ENCODE measurements at regions not wholly inside any gene's neighbourhood (a gene's known extent, or its start where the extent isn't known, plus 50 kb on each side); places are given as distances from the start of the nearest gene placed in this dataset.

DNA sequence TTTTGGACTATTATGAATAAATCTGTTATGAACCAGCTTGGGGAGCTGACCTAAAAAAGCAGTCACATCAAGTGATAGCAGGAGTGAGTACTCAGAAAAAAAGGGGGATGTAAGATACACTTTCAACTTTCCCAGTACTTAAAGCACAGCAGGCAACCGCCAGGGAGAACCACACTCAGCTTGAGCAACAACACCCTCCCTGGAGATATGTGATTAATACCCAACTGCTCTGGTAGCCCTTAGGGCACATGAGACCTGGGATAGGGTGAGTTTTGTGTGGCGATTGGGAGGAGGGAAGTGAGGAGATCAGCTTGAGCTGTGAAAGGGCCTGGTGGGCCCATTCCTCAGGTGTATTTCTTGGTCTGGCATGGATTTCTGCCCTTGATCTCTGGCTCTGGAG is 220.3 kb upstream of the SFRP2 start:
- H3K36me3 ChIP-seq (ENCODE audit: low read depth): no peaks in the 10 kb centered on the region
- TF ChIP-seq, protein P1, sequence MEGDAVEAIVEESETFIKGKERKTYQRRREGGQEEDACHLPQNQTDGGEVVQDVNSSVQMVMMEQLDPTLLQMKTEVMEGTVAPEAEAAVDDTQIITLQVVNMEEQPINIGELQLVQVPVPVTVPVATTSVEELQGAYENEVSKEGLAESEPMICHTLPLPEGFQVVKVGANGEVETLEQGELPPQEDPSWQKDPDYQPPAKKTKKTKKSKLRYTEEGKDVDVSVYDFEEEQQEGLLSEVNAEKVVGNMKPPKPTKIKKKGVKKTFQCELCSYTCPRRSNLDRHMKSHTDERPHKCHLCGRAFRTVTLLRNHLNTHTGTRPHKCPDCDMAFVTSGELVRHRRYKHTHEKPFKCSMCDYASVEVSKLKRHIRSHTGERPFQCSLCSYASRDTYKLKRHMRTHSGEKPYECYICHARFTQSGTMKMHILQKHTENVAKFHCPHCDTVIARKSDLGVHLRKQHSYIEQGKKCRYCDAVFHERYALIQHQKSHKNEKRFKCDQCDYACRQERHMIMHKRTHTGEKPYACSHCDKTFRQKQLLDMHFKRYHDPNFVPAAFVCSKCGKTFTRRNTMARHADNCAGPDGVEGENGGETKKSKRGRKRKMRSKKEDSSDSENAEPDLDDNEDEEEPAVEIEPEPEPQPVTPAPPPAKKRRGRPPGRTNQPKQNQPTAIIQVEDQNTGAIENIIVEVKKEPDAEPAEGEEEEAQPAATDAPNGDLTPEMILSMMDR (conservative IDR thresholded peaks at IDR 0.05): no peak
- TF ChIP-seq EZH2 (IDR thresholded peaks at IDR 0.05; ENCODE audit: low read depth): no peak
- no peak overlapping the region for H3K4me3 ChIP-seq
- intact Hi-C loops (cut with micrococcal nuclease; ENCODE audit: unreplicated experiment): no loop called here
- H2AFZ ChIP-seq: no peak overlapping the region
- H3F3A ChIP-seq (ENCODE audit: insufficient read depth, low read depth): no peaks in the 10 kb centered on the region
- H3K79me2 ChIP-seq (ENCODE audit: low read depth): no peaks in the 10 kb centered on the region
- no peaks in the 10 kb centered on the region for H3K27me3 ChIP-seq (ENCODE audit: insufficient read depth, low read depth)
- no peak overlapping the region for H3K27ac ChIP-seq
- H4K20me1 ChIP-seq (ENCODE audit: insufficient read depth): no peaks in the 10 kb centered on the region
- no peak overlapping the region for H3K4me2 ChIP-seq
- CTCF ChIA-PET: no interaction called here
- no peaks in the 10 kb centered on the region for H3K9me3 ChIP-seq (ENCODE audit: insufficient read depth, low read depth)
- H3K9me2 ChIP-seq (ENCODE audit: insufficient read depth): no peaks in the 10 kb centered on the region
- no peak for DNase-seq
- POLR2A ChIA-PET (ENCODE audit: unreplicated experiment): no interaction called here
- no TSS peak for BruUV-seq (replicated peaks)
- H3K4me1 ChIP-seq (replicated peaks; ENCODE audit: insufficient read depth): no peaks in the 10 kb centered on the region

DNA sequence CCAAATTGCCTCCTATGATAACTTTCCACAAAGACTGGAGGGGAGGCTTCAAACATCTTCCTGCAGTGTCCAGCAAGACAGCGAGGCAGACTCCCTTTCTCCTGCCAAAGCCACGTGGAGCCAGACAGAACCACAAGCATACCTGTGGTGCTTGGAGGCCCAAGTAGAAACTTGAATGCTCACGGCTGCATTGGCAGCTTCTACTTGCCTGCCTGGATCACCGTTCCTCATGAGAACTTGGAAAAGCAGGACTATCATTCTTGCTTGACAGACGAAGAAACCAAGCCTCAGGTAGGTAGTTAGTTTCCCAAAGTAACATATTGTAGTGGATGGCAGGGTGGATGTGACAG is 216.3 kb upstream of the SFRP2 start:
- no TSS peak for BruUV-seq (replicated peaks)
- Histone ChIP-seq H3K36me3 (ENCODE audit: low read depth) (no peaks in the 10 kb centered on the region), H3K9me3 (ENCODE audit: insufficient read depth, low read depth) (no peaks in the 10 kb centered on the region), H2AFZ (no peak overlapping the region), H3K4me3 (no peak overlapping the region), H3K79me2 (ENCODE audit: low read depth) (no peaks in the 10 kb centered on the region), H3K27ac (no peak overlapping the region), H4K20me1 (ENCODE audit: insufficient read depth) (no peaks in the 10 kb centered on the region), H3K9me2 (ENCODE audit: insufficient read depth) (no peaks in the 10 kb centered on the region), H3K4me2 (no peak overlapping the region), H3K27me3 (ENCODE audit: insufficient read depth, low read depth) (no peaks in the 10 kb centered on the region), H3K4me1 (replicated peaks; ENCODE audit: insufficient read depth) (no peaks in the 10 kb centered on the region), H3F3A (ENCODE audit: insufficient read depth, low read depth) (no peaks in the 10 kb centered on the region)
- no peak for DNase-seq
- intact Hi-C loops (cut with micrococcal nuclease; ENCODE audit: unreplicated experiment): no loop called here
- POLR2A ChIA-PET (ENCODE audit: unreplicated experiment): no interaction called here
- TF ChIP-seq, protein P1 (conservative IDR thresholded peaks at IDR 0.05): no peak
- TF ChIP-seq EZH2 (IDR thresholded peaks at IDR 0.05; ENCODE audit: low read depth): no peak
- CTCF ChIA-PET: no interaction called here

DNA sequence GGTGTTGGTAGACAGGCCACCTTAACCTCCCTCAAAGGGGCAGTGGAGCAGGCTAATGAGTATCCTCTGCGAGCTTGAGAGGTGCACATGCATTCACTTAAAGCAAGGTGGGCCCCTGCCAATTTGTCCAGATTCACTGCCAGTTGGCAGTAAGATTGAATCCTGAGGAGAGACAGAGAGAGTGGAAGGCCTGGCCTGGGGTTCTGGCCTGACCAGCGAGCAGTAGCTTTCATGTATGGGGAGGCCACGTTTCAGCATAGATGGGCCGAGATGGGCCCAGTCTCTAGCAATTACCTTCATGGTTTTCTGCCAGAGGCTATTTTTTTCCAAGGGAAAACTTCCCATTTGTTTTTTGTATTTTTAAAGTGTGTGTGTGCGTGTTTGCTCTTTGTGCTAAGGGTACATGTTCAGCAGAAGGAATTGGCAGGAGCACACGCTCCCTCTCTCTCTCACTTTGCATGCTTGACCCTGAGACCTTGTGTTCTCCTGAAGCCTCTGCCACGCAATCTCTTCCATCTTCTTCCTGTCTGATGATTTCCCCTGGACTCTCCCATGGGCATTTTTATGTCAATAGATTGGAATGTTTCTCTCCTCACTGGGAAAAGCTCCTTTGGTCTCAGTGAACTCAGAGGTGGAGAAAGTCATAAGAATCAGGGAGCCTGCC is 215.8 kb upstream of the SFRP2 start:
- H3K27me3 ChIP-seq (ENCODE audit: insufficient read depth, low read depth): no peaks in the 10 kb centered on the region
- no peaks in the 10 kb centered on the region for H3K79me2 ChIP-seq (ENCODE audit: low read depth)
- H3K36me3 ChIP-seq (ENCODE audit: low read depth): no peaks in the 10 kb centered on the region
- no peaks in the 10 kb centered on the region for H3K9me2 ChIP-seq (ENCODE audit: insufficient read depth)
- no peak overlapping the region for H3K4me2 ChIP-seq
- TF ChIP-seq, protein P1 (conservative IDR thresholded peaks at IDR 0.05): no peak
- TF ChIP-seq EZH2 (IDR thresholded peaks at IDR 0.05; ENCODE audit: low read depth): no peak
- H3F3A ChIP-seq (ENCODE audit: insufficient read depth, low read depth): no peaks in the 10 kb centered on the region
- no peak overlapping the region for H3K4me3 ChIP-seq
- no peak overlapping the region for H3K27ac ChIP-seq
- H3K4me1 ChIP-seq (replicated peaks; ENCODE audit: insufficient read depth): no peaks in the 10 kb centered on the region
- intact Hi-C loops (cut with micrococcal nuclease; ENCODE audit: unreplicated experiment): no loop called here
- H2AFZ ChIP-seq: no peak overlapping the region
- POLR2A ChIA-PET (ENCODE audit: unreplicated experiment): no interaction called here
- CTCF ChIA-PET: no interaction called here
- H4K20me1 ChIP-seq (ENCODE audit: insufficient read depth): no peaks in the 10 kb centered on the region
- no TSS peak for BruUV-seq (replicated peaks)
- H3K9me3 ChIP-seq (ENCODE audit: insufficient read depth, low read depth): no peaks in the 10 kb centered on the region
- no peak for DNase-seq
